ENCODE measurements at regions not wholly inside any gene's neighbourhood (a gene's known extent, or its start where the extent isn't known, plus 50 kb on each side); places are given as distances from the start of the nearest gene placed in this dataset.
A peak's percentile ranks its signal among the peaks of the same experiment; 100 is the strongest.

DNA sequence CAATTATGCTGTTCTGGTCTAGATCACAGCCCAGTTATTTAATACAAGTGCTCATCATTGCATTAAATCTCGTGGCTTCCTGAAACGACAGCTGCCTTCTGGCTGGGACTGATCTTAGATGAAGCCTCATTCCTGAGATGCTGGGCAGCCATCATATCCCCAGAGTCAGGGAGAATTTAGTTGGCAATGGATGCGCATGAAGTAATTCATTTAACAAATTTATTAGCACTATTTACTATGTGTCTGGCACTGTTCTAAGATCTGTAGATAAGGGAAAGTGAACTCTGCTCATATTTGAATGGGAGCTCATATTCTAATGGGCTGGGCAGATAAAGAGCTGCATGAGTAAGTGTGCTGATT is 244.7 kb downstream of the KCNS3 start:
- DNase-seq: no peak

GRCh38 chr2:18122544-18123210 is 244.2 kb downstream of the KCNS3 start:
- DNase-seq: no peak

GRCh38 chr2:18119883-18120282 is 241.4 kb downstream of the KCNS3 start:
- DNase-seq: peak; percentile 68

GRCh38 chr2:18118703-18119102 is 240.2 kb downstream of the KCNS3 start:
- no peak for DNase-seq

DNA sequence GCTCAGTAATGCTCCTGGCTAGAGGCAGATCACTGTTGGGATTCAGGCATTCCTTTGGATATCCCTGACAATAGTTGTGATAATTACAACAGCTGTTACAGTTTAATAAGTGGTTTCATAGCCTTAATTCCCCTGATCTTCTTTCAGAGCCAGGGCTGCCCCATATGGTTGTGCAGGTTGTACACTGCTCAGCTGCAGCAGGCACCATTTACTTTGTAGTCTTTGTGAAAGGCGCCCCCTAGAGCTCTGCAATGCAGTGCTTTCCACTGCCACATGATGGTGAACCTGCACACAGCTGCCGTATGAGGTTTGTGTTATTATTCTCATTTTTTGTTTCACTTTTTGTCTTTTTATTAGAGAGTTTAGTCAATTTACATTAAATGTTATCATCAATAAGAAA is 239.1 kb downstream of the KCNS3 start:
- peak; percentile 29 for DNase-seq

DNA sequence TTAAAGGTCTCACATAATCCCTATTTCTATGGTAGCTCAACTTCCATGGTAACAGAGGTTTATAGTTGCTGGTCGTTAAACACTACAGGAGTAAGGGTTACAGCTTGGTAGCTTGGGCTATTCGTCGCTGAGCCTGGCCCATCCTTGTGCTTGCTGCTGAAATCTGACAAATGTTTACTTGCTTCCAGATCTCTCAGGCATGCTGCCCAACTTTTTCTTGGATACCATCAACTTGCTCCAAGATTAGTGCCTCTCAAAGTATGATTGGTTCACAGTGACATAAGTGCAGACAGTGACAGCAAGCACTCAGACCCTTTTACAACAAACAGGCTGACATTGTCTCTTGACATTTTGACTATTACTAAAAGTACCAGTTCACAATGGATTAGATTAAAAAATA is 231.8 kb downstream of the KCNS3 start:
- no peak for DNase-seq

DNA sequence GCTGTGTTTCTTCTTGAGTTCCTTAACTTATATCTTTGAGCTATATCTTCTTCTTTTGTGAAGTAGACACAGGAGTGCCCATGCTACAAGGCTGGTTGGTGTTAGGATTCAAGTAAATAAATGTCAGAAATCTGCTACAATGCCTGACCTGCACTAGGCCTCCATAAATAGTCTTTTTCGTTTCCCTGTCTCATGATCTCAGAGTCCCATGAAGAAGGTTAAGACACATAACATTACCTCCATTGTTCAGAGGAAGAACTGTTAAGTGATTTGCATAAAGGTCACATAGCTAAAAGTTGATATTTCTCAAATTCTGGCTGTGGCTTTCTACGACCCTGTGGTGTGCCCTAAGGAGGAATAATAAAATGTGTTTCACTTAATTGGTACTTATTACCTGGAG is 228.4 kb downstream of the KCNS3 start:
- DNase-seq: no peak

DNA sequence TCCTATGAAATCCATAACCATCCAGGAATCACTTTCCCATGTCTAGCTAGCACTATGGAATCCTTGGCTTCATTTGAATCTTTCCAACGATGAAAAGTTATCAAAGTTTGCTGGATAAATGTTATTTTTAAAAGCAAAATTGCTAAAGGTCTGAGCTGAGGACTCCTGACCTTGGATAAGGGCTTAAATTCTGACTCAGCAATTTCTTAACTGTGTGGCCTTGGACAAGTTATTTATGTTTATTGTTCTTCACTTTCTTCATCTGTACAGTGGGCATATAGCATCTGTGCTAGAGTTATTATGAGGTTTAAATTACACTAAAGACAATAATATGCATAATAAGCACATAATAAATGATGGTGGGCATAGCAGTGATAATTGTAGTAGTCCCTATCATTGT is 227.5 kb downstream of the KCNS3 start:
- DNase-seq: no peak

DNA sequence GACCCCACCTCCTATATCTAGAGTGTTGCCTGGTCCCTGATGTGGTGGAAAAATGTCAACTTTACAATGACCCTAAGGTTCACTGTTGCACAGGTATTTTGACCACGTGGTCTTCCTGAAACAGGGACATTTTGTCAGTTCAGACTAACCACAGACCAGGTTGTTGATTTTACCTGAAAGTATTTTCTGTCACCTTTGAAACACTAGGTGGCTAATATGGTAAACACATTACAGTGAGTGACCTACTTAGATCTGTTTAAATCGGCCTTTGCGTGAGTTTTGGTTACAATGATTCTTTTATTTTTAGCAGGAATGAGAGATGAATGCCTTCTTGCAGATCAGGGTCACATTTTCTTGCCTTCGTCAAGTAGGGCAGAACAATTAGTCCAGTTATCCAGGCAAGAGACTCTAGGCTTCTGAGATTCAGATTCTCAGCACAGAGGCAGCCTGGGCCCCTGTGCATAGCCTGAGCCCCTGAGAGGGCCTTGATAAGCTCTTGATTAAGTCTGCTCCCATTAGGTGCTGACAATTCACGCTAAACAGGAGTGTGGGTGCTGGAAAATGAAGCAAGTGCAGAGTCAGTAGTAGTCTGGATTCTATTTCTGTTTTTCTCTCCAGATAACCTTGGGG is 226.2 kb downstream of the KCNS3 start:
- DNase-seq: no peak

GRCh38 chr2:18096836-18097405 is 218.5 kb downstream of the KCNS3 start:
- no peak for DNase-seq

- no peak for DNase-seq
Measured at GRCh38 chr2:18094277-18094676, 215.8 kb downstream of the KCNS3 start.

GRCh38 chr2:18093196-18093595 is 214.7 kb downstream of the KCNS3 start:
- DNase-seq: no peak

GRCh38 chr2:18092760-18093159 is 214.3 kb downstream of the KCNS3 start:
- DNase-seq: no peak

- no peak for DNase-seq
Measured at GRCh38 chr2:18085593-18085992, 207.1 kb downstream of the KCNS3 start.

- DNase-seq: no peak
Measured at GRCh38 chr2:18084376-18084775, 205.9 kb downstream of the KCNS3 start.

DNA sequence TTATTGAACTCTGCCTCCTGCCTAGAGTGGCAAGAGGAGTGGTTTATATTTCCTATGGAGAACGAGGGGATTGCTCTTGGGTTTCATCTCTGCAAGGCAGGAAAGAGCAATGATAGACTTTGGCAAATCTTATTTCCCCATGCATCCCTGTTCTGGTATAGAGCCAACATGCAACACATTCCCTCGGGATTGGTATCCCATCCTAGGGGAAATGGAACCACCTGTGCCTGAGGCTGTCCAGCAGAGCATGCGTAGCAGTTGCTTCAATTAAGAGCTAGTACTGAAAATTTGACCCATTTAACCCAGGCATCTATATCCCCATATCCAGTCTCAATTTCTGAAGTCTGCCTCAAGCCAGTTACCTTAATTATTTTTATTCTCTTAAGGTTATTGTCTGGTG is 205.3 kb downstream of the KCNS3 start:
- no peak for DNase-seq

DNA sequence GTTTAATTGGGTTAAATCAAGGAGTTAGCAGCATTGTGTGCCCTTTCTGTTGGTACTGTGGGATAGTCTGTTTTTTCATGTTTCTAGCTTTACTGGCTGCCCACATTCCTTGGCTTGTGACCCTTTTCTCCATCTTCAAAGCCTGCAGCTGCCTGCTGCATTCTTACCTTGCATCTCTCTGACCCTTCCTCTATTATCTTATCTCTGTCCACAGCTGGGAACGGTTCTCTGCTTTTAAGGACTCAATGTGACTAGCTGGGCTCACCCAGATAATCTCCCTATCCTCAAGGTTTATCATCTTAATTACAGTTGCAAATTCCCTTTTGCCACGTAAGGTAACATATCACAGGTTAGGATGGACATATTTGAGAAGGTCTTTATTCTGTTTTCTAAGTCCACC is 199.7 kb downstream of the KCNS3 start:
- DNase-seq: no peak

DNA sequence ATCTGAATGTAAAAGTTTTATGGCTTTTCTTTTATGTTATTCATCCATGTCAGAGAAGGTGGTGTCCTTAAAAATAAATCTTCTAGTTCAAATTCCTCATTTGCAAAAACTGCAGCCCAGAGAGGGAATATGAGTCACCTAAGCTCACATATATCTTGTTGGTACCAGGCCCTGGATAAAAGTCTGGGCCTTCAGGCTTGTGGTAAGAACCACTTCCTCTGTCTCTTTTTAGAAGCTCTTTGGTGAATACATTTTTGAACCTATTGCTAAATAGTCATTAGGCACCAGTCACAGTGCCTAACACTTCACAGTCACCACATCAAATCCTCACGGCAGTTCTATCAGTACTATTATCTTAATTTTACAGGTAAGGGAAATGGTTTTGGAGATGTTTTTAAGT is 199.2 kb downstream of the KCNS3 start:
- DNase-seq: no peak

DNA sequence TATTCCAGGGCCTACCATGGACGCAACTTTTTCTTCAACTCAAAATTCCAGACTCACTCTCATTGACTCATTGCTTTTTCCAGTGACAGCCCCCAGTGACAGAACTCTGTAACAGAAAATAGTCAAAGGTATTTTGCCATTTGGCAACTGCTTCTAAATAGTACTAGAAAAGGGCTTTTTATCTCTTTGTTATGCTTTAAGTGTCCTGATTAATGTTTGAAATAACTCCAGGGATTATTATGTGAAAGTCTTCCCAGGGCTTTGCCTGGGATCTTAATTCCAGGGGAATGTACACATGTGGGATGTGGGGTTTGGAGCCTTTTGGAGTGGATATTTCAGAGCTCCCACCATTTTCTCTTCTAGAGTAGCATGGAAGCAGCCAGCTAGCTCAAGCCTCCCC is 198.8 kb downstream of the KCNS3 start:
- DNase-seq: no peak

- DNase-seq: no peak
Measured at GRCh38 chr2:18074476-18074875, 196.0 kb downstream of the KCNS3 start.

DNA sequence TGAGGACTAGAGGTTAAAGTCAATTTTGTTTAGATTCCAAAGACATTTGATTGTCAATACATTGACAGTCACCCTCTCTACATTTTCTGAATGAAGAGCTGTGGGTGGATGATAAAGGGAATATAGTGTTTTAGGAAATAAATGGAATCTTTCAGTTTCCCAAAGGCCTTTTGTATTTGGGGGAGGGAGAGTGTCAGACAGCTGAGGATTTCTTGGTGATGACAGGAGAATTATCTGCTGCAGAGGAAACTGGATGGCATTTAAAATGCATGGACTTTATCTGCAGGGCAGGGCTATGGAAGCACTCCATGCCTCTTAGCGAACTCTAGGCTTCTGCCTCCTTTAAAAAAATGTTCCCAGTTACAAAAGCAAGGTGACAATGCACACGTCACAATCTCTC is 195.1 kb downstream of the KCNS3 start:
- no peak for DNase-seq

DNA sequence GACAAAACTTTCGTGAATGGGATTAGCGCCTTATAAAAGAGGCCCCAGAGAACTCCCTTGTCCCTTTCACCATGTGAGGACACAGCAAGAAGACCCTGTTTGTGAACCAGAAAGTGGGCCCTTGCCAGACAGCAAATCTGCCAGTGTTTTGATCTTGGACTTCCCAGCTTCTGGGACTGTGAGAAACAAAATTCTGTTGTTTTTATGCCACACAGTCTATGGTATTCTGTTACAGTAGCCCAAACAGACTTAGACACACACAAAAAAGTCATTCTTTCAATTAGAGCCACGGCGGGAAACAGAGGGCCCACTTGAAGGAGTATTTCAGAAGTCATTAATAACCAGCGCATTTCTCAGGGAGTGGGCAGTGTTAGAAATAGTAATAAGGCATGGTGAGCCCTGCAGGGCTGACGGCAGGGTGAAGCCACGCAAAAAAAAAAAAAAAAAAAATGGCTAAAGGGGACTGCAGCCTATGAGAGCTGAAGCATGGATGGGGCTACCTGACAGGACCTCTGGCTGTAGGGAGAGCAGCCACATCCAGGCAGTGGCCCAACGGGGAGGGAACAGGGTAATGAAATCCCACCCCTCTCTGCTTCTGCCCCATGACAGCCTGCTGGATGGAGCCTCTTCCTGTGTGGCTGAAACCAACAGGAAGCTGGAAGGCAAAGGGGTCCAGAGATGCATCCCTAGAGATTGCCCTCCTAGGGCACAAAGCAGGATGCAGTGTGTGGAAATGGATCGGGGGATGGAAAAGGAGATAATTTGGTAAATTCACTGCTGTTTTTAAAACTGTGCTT is 189.3 kb downstream of the KCNS3 start:
- no peak for DNase-seq

DNA sequence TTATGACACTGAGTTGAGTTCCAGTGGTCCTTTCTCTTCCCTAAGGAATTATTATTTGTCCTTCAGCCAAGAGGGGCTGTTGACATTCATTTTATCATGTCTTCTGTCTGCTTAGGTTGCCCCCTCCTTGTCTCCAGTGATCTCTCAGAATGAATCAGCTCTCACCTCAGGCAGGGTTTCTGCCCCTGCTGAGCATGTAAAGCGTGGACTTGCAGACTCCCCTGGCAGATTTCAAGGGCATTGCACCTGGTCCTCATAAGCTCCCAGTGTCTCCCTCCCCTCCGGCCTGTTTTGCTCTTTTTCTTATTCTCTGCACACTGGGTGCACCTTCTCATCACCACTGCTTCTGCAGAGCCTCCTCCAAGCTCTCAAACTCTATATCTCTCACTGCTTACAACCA is 188.4 kb downstream of the KCNS3 start:
- no peak for DNase-seq

GRCh38 chr2:18066066-18066465 is 187.6 kb downstream of the KCNS3 start:
- no peak for DNase-seq

All from NCI-H2029 (cell line).